ENCODE measurements at regions not wholly inside any gene's neighbourhood (a gene's known extent, or its start where the extent isn't known, plus 50 kb on each side); places are given as distances from the start of the nearest gene placed in this dataset.

DNA sequence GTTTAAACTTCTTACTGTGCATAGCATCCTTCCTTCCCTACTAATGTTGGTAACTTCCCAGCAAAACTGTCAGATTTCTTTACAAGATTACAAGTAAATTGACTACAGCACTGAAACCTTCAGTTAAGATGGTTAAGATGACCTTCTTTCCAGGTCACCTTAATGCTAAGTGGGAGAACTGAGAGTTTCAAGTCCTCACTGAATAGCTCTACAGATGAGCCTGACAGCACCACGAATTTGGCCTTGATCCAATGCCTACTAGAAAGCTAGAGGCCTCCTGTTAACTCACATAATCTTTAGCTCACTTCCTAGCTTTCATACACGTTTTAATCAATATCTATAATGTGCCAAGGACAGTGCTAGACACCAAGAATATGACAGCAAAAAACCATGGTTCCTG, 276.0 kb upstream of the PLD5 start:
- no TSS peak for BruUV-seq (replicated peaks)
- H3K4me1 Mint-ChIP-seq (ENCODE audit: insufficient read depth, unreplicated experiment): no peaks in the 10 kb centered on the region
- H3K36me3 Mint-ChIP-seq (ENCODE audit: insufficient read depth, unreplicated experiment): no peaks in the 10 kb centered on the region
- no peak for DNase-seq (ENCODE audit: unreplicated experiment)
- no peak overlapping the region for H3K4me3 Mint-ChIP-seq (ENCODE audit: unreplicated experiment)
- H3K9me3 Mint-ChIP-seq (ENCODE audit: unreplicated experiment): no peaks in the 10 kb centered on the region
- ChIA-PET CTCF (interaction anchor here (1.1 kb wide), 1 partner anchor 25 kb away, joined by 3 read pairs; no protein-coding TSS in a partner anchor), POLR2A (no interaction called here)
- TF ChIP-seq CTCF (IDR thresholded peaks at IDR 0.05; ENCODE audit: unreplicated experiment): no peak
- intact Hi-C loops (cut with micrococcal nuclease): no loop called here
- H3K27me3 Mint-ChIP-seq (ENCODE audit: insufficient read depth, unreplicated experiment): no peaks in the 10 kb centered on the region
- no peak overlapping the region for H3K27ac Mint-ChIP-seq (ENCODE audit: low read depth, unreplicated experiment)

- Mint-ChIP-seq H3K27ac (ENCODE audit: low read depth, unreplicated experiment) (no peak overlapping the region), H3K27me3 (ENCODE audit: insufficient read depth, unreplicated experiment) (no peaks in the 10 kb centered on the region), H3K9me3 (ENCODE audit: unreplicated experiment) (peaks cover 9% of the 10 kb centered on the region), H3K36me3 (ENCODE audit: insufficient read depth, unreplicated experiment) (no peaks in the 10 kb centered on the region), H3K4me3 (ENCODE audit: unreplicated experiment) (no peak overlapping the region), H3K4me1 (ENCODE audit: insufficient read depth, unreplicated experiment) (no peaks in the 10 kb centered on the region)
- no peak for TF ChIP-seq CTCF (IDR thresholded peaks at IDR 0.05; ENCODE audit: unreplicated experiment)
- intact Hi-C loops (cut with micrococcal nuclease): no loop called here
- POLR2A ChIA-PET: no interaction called here
- no TSS peak for BruUV-seq (replicated peaks)
- CTCF ChIA-PET: interaction anchor here (0.6 to 3.0 kb wide), 4 partner anchors 267 to 343 kb away, joined by 3 to 16 read pairs (median 4); partner anchors contain the start of gene PLD5
- no peak for DNase-seq (ENCODE audit: unreplicated experiment)
These were observed 273.4 kb upstream of the PLD5 start for GRCh38 chr1:242797856-242798255.

GRCh38 chr1:242788771-242789170, 264.3 kb upstream of the PLD5 start:
- Mint-ChIP-seq H3K27ac (ENCODE audit: low read depth, unreplicated experiment) (no peak overlapping the region), H3K4me1 (ENCODE audit: insufficient read depth, unreplicated experiment) (peaks cover 22% of the 10 kb centered on the region), H3K36me3 (ENCODE audit: insufficient read depth, unreplicated experiment) (no peaks in the 10 kb centered on the region), H3K9me3 (ENCODE audit: unreplicated experiment) (peaks cover 9% of the 10 kb centered on the region), H3K27me3 (ENCODE audit: insufficient read depth, unreplicated experiment) (no peaks in the 10 kb centered on the region), H3K4me3 (ENCODE audit: unreplicated experiment) (no peak overlapping the region)
- ChIA-PET POLR2A (interaction anchor here (0.5 to 1.5 kb wide), 4 partner anchors 8 to 154 kb away, joined by 3 read pairs; no protein-coding TSS in a partner anchor), CTCF (interaction anchor here (0.7 to 1.1 kb wide), 2 partner anchors 334 to 768 kb away, joined by 4 read pairs; no protein-coding TSS in a partner anchor)
- DNase-seq (ENCODE audit: unreplicated experiment): no peak
- intact Hi-C loops (cut with micrococcal nuclease): loop anchor here (5.0 kb wide), 1 partner anchor 266 kb away; the partner anchor contains the start of gene PLD5
- no peak for TF ChIP-seq CTCF (IDR thresholded peaks at IDR 0.05; ENCODE audit: unreplicated experiment)
- BruUV-seq (replicated peaks): no TSS peak

DNA sequence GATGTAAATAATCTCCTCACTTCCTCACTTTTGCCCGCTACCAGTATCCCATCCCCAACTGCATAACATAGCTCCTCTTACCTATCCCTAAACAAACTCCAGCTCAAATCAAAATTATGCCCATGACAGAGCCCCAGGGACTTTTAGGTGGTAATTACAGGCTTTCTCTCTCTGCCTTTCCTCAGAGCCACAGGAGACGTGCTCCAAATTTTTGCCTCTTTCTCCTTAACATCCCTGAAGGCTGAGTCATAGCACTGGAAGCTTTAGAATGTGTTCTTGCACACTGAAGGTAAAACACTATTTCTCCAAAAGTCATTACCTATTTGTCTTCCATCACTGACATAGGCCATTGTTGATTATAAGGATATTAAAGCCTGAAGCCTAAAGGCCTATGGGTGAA, 263.5 kb upstream of the PLD5 start:
- no peaks in the 10 kb centered on the region for H3K27me3 Mint-ChIP-seq (ENCODE audit: insufficient read depth, unreplicated experiment)
- peak; percentile 51 for DNase-seq (ENCODE audit: unreplicated experiment)
- BruUV-seq (replicated peaks): no TSS peak
- peaks cover 22% of the 10 kb centered on the region for H3K4me1 Mint-ChIP-seq (ENCODE audit: insufficient read depth, unreplicated experiment)
- H3K36me3 Mint-ChIP-seq (ENCODE audit: insufficient read depth, unreplicated experiment): no peaks in the 10 kb centered on the region
- no peak overlapping the region for H3K4me3 Mint-ChIP-seq (ENCODE audit: unreplicated experiment)
- H3K27ac Mint-ChIP-seq (ENCODE audit: low read depth, unreplicated experiment): peak overlapping the region; percentile 11
- H3K9me3 Mint-ChIP-seq (ENCODE audit: unreplicated experiment): peaks cover 9% of the 10 kb centered on the region
- CTCF ChIA-PET: interaction anchor here (0.6 to 1.2 kb wide), 6 partner anchors 264 to 1469 kb away, joined by 3 to 4 read pairs (median 4); partner anchors contain the start of gene PLD5
- no peak for TF ChIP-seq CTCF (IDR thresholded peaks at IDR 0.05; ENCODE audit: unreplicated experiment)
- POLR2A ChIA-PET: interaction anchor here (0.7 to 0.9 kb wide), 2 partner anchors 35 to 50 kb away, joined by 3 to 4 read pairs; no protein-coding TSS in a partner anchor
- intact Hi-C loops (cut with micrococcal nuclease): loop anchor here (5.0 kb wide), 1 partner anchor 266 kb away; the partner anchor contains the start of gene PLD5

Data from MCF 10A (cell line).